NCI-H2107 treated with DMSO at 0.1 percent for 48 hours (cell line): ENCODE measurements at regions not wholly inside any gene's neighbourhood (a gene's known extent, or its start where the extent isn't known, plus 50 kb on each side); places are given as distances from the start of the nearest gene placed in this dataset.
"Not testable (repeated sequence)": the region's sequence is repeated elsewhere in the genome, so short reads cannot be mapped to it uniquely, and the experiment has no call there.

ENCODE experiments used
- DNase-seq: peaks from one replicate; lab custom pipeline; 2025; ENCODE audit not compliant: unreplicated experiment; lab: John Stamatoyannopoulos, UW

DNA sequence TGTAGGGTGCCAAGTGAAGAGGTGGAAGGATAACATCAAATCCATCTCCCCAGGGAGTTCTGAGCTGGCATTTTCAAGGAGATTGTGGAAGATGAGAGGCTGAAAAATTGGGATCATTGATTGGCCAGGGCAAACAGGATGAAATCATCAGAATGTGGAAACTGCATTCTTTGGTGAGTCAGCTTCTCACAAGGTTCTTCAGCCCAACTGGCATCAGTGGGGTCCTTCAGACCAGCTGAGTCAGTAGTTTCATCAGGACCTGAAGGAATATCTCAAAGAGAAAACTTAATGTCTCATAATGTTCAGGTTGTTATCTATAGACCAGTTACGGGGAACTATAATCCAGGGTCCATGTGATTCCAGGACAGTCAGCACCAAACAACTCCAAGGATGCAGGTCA is 195.8 kb downstream of the HAO1 start:
- DNase-seq = no peak

DNA sequence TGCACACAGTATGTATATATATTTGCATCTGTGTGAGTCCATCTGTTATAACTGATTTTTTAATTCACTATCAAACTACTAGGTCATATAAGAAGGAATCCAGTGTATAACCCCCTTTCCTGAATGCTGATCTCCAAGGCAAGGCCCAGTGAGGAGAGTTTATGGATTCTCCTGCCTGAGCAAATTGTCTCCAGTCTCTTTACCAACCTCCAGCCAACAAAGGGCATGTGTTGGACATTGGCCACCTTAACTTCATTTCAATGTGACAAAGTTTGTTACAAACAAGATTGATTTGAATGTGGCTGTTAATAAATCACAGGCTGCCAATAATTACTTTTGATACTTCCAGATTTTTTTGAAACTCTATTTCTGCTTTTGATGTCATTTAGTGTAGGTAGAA is 191.6 kb downstream of the HAO1 start:
- no peak for DNase-seq

GRCh38 chr20:7754102-7754501 is 186.2 kb downstream of the HAO1 start:
- DNase-seq = no peak

GRCh38 chr20:7758406-7758805 is 181.9 kb downstream of the HAO1 start:
- no peak for DNase-seq

- no peak for DNase-seq
These were observed 179.8 kb downstream of the HAO1 start for GRCh38 chr20:7760247-7761031.

GRCh38 chr20:7765221-7765620 is 175.0 kb downstream of the HAO1 start:
- no peak for DNase-seq

DNA sequence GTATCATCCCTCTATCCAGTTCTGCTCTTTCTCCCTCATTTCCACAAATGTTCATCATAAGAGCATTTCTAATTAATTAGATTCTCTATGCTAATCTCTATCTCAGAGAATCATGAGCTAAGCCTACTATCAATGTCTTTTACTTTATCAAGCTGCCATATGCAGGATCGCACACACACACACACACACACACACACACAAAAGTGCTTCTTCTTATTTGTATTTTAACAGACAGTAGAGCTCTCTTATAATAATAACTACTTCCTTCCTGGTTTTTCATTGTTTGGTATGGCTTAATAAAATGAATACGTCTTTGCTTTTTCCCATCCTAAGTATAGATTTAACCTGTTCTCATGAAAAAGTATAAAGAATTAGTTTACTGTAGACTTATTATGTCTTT is 170.2 kb downstream of the HAO1 start:
- no peak for DNase-seq

GRCh38 chr20:7770578-7770977 is 169.7 kb downstream of the HAO1 start:
- peak; percentile 52 for DNase-seq

DNA sequence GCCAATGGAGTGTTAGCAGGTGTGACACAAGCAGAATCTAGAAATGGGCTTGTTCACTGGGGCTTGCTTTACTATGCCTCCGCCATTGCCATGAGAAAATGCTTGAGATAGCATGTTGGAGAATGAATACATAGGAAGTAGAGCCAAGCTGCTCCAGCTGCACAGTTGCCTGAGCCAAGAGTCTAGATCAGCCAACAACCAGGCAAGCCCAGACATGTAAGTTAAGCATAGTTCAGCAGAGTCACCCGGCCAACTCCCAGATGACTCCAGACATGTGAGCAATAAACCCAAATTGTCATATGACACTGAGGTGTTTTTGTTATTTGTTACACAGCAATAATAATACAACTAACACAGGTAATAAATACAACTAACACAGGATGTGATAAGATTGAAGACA is 167.9 kb downstream of the HAO1 start:
- DNase-seq = no peak

DNA sequence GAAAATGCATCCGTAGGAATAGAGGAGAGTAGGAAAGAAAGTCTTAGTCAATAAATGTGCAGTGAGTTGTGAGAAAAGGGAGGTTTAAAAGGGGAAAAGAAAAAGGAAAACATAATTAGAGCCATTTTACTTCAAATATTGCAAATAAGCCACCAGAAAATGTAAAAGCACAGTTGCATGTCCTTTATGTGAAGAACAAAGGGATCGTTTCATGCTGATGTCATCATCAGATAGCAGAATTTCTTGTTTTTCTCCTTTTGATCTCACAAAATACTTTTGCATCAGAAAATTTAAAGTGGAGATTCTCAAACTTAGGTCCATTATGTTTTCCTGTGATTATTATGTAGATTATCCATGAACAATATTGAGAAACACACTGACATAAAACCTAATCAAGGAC is 166.7 kb downstream of the HAO1 start:
- no peak for DNase-seq

DNA sequence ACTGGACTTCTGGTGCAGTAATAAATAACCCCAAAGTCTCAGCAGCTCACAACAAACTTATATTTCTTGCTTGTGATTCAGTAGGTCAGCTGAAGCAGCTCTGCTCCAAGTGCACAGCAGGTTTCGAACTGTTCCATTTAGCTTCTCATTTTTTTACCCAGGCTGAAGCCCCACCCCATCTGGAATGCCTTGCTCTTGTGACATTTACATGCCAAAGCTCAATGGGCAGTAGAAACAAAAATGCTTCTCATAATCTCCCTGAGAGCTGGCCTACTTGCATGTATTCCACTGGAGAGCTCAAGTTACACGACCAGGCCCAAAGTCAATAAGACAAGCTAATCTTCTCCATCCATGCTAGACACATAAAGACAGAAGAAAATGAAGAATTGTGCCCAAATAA is 165.2 kb downstream of the HAO1 start:
- no peak for DNase-seq

GRCh38 chr20:7776148-7776547 is 164.1 kb downstream of the HAO1 start:
- no peak for DNase-seq

DNA sequence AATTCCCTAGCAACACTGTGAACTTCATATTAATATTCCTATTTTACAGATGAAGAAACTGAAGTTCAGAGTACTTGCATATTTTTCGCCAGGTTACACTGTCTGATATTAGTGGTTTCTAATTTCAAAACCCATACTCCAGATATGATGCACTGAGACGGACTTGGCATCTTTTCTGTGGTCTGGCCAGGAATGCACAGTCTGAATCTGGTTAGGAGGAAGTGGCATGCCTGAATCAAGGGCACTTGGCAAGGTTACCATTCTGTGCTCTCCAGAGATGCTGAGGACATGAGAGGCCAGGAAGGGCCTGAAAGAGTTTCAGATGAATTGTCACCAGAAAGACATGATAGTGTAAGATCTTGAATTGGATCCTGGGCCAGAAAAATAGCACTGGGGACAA is 150.1 kb downstream of the HAO1 start:
- DNase-seq = no peak

DNA sequence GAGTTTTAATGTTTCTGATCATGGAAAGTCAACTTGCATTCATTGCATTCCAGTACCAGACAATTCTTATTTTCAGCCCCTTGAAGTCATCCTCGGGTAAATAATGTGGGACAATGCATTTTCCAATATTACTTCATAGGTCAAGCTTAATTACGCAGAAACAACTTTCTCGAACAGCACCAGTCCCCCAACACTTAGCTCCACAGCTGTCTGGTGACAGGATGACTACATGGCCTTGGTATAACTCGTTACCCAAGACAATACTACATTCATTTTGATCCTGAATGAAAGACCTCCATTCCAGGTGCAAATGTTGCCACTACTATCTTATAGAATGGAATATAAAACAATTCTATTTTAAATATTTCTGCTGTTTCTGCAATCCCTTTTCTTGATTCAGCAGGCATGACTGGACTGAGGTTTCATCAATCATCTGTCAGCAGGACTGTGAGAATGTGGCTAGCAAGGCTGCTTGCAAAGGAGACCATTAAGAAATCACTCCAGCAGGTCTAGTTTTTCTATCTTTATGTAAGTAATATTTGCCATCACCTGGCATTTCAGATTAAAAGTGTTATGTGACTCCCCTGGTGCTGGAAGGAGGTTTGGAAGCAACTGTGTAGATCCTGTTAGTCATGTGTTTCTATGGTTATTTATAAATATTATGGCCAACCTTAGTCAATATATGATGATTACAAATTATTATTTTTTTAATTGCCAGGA is 147.9 kb downstream of the HAO1 start:
- no peak for DNase-seq

DNA sequence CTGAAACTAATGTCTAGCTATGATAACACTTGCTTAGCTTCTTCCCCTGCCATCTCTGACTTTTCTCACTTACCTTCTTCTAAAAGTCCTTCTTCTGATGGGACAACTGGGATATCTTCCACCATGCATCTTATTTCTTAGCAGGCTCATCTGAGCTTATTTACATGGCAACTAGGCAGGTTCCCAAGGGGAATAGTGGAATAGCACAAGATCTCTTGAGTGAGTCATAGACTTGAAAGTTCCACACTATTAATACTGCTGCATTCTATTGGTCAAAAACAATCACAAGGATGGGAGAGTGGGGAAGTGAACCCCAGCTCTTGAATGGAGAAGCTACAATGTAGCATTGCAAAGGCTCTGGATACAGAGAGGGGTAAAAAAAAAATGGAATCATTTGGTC is 142.1 kb downstream of the HAO1 start:
- no peak for DNase-seq

DNA sequence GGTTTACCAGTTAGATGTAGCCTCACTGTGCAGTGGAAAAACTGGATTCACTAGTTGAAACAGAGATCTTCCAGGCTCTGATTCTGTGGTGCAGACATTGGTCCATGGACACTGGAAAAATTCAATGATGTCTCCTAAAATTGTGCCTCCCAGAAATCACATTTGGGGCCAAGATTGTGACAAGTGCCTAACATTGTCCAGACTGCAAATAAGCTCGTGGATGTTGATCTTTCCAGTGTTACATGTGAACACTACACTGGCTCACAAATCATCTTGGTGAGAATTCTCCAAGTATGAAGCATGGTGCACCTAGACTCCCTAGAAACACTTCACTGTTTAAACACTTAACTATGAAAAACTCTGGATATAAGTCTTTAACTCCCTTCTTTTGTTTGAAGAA is 140.4 kb downstream of the HAO1 start:
- DNase-seq = no peak

- not testable (repeated sequence) for DNase-seq
These were observed 136.7 kb downstream of the HAO1 start for GRCh38 chr20:7803411-7804151.

- no peak for DNase-seq
These were observed 133.4 kb downstream of the HAO1 start for GRCh38 chr20:7806831-7807230.

GRCh38 chr20:7817286-7817685 is 123.0 kb downstream of the HAO1 start:
- no peak for DNase-seq

DNA sequence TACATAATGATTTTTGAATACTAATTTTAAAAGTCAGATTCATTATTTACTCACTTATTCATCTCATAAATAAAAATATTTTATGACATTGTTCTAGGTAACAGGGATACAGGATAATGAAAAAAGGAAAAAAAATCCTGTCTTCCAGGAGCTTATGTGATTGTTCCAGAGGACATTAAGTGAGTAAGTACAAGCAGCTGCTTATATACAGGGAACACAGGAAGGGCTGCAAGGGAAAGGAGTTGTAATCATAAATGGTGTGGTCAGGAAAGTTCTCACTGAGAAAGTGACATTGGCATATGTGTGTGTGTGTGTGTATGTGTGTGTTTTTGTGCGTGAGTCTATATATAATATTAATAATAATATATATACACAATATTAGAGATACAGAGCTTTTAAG is 121.8 kb downstream of the HAO1 start:
- DNase-seq = no peak

DNA sequence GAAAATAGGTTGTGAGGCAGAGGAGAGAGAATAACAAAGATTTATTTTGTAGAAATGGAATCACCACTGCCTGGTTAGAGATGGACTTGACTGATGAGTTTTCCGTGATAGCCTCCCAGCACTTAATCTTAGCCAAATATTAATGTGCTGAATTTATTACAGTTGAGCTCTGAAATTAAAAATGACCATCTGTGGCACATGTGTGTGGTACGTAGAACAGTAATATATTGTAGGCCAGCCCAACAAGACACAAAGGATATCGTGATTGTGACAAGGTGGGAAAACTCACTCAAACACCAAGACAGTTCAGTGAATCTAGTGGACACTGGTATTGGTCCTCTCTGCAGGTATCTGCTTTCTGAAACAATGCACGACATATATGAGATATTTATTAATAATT is 119.4 kb downstream of the HAO1 start:
- DNase-seq = no peak

DNA sequence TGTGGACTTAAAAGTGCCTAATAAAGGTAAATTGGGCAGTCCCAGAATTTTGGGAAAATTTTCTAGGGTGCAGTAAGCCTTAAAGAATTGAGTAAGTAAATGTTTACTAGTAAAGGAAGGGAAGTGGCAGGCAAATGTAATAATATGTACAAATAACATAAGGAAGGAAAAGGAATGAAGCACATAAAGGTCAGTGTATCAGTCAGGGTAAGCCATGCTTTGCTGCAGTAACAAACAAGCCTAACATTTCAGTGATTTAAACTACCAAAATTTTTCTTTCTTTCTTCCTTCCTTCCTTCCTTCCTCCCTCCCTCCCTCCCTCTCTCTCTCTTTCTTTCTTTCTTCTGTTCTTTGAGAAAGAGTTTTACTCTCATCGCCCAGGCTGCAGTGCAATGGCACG is 117.5 kb downstream of the HAO1 start:
- DNase-seq = no peak
